ENCODE measurements at regions not wholly inside any gene's neighbourhood (a gene's known extent, or its start where the extent isn't known, plus 50 kb on each side); places are given as distances from the start of the nearest gene placed in this dataset.

- Mint-ChIP-seq H3K27me3 (ENCODE audit: insufficient read depth, unreplicated experiment) (no peaks in the 10 kb centered on the region), H3K27ac (ENCODE audit: low read depth, unreplicated experiment) (no peak overlapping the region), H3K4me1 (ENCODE audit: insufficient read depth, unreplicated experiment) (peaks cover 6% of the 10 kb centered on the region), H3K9me3 (ENCODE audit: unreplicated experiment) (no peaks in the 10 kb centered on the region), H3K4me3 (ENCODE audit: unreplicated experiment) (no peak overlapping the region), H3K36me3 (ENCODE audit: insufficient read depth, unreplicated experiment) (peaks cover 4% of the 10 kb centered on the region)
- POLR2A ChIA-PET: no interaction called here
- CTCF ChIA-PET: no interaction called here
- intact Hi-C loops (cut with micrococcal nuclease): no loop called here
- TF ChIP-seq CTCF (IDR thresholded peaks at IDR 0.05; ENCODE audit: unreplicated experiment): no peak
- BruUV-seq (replicated peaks): no TSS peak
- DNase-seq (ENCODE audit: unreplicated experiment): no peak
These were observed 189.4 kb downstream of the NUAK1 start for GRCh38 chr12:105949391-105949790.

GRCh38 chr12:105951732-105952131 is 187.0 kb downstream of the NUAK1 start:
- no peaks in the 10 kb centered on the region for H3K27me3 Mint-ChIP-seq (ENCODE audit: insufficient read depth, unreplicated experiment)
- no peak for DNase-seq (ENCODE audit: unreplicated experiment)
- intact Hi-C loops (cut with micrococcal nuclease): no loop called here
- H3K36me3 Mint-ChIP-seq (ENCODE audit: insufficient read depth, unreplicated experiment): peaks cover 4% of the 10 kb centered on the region
- ChIA-PET POLR2A (interaction anchor here (0.6 kb wide), 1 partner anchor 25 kb away, joined by 3 read pairs; no protein-coding TSS in a partner anchor), CTCF (interaction anchor here (0.7 to 1.0 kb wide), 2 partner anchors 13 to 23 kb away, joined by 3 read pairs; no protein-coding TSS in a partner anchor)
- H3K9me3 Mint-ChIP-seq (ENCODE audit: unreplicated experiment): no peaks in the 10 kb centered on the region
- no peak overlapping the region for H3K27ac Mint-ChIP-seq (ENCODE audit: low read depth, unreplicated experiment)
- H3K4me1 Mint-ChIP-seq (ENCODE audit: insufficient read depth, unreplicated experiment): peaks cover 12% of the 10 kb centered on the region
- H3K4me3 Mint-ChIP-seq (ENCODE audit: unreplicated experiment): no peak overlapping the region
- TF ChIP-seq CTCF (IDR thresholded peaks at IDR 0.05; ENCODE audit: unreplicated experiment): no peak
- no TSS peak for BruUV-seq (replicated peaks)

GRCh38 chr12:105954951-105955931 is 183.5 kb downstream of the NUAK1 start:
- Mint-ChIP-seq H3K4me3 (ENCODE audit: unreplicated experiment) (no peak overlapping the region), H3K36me3 (ENCODE audit: insufficient read depth, unreplicated experiment) (no peaks in the 10 kb centered on the region), H3K27ac (ENCODE audit: low read depth, unreplicated experiment) (peak overlapping the region; percentile 31), H3K9me3 (ENCODE audit: unreplicated experiment) (no peaks in the 10 kb centered on the region), H3K27me3 (ENCODE audit: insufficient read depth, unreplicated experiment) (no peaks in the 10 kb centered on the region), H3K4me1 (ENCODE audit: insufficient read depth, unreplicated experiment) (peaks cover 10% of the 10 kb centered on the region)
- DNase-seq (ENCODE audit: unreplicated experiment): peak; percentile 9
- intact Hi-C loops (cut with micrococcal nuclease): no loop called here
- TF ChIP-seq CTCF (IDR thresholded peaks at IDR 0.05; ENCODE audit: unreplicated experiment): no peak
- no TSS peak for BruUV-seq (replicated peaks)
- CTCF ChIA-PET: interaction anchor here (0.6 to 1.4 kb wide), 4 partner anchors 153 to 565 kb away, joined by 3 read pairs; no protein-coding TSS in a partner anchor
- POLR2A ChIA-PET: interaction anchor here (0.9 to 1.7 kb wide), 3 partner anchors 10 to 158 kb away, joined by 3 read pairs; no protein-coding TSS in a partner anchor

- no peak for DNase-seq (ENCODE audit: unreplicated experiment)
- BruUV-seq (replicated peaks): no TSS peak
- intact Hi-C loops (cut with micrococcal nuclease): no loop called here
- peaks cover 15% of the 10 kb centered on the region for H3K4me1 Mint-ChIP-seq (ENCODE audit: insufficient read depth, unreplicated experiment)
- H3K27ac Mint-ChIP-seq (ENCODE audit: low read depth, unreplicated experiment): no peak overlapping the region
- H3K27me3 Mint-ChIP-seq (ENCODE audit: insufficient read depth, unreplicated experiment): no peaks in the 10 kb centered on the region
- ChIA-PET CTCF (interaction anchor here (0.9 to 1.4 kb wide), 3 partner anchors 152 to 180 kb away, joined by 3 read pairs; no protein-coding TSS in a partner anchor), POLR2A (interaction anchor here (1.3 to 1.7 kb wide), 2 partner anchors 11 to 17 kb away, joined by 3 read pairs; no protein-coding TSS in a partner anchor)
- H3K9me3 Mint-ChIP-seq (ENCODE audit: unreplicated experiment): no peaks in the 10 kb centered on the region
- H3K4me3 Mint-ChIP-seq (ENCODE audit: unreplicated experiment): no peak overlapping the region
- no peaks in the 10 kb centered on the region for H3K36me3 Mint-ChIP-seq (ENCODE audit: insufficient read depth, unreplicated experiment)
- TF ChIP-seq CTCF (IDR thresholded peaks at IDR 0.05; ENCODE audit: unreplicated experiment): no peak
These were observed 182.8 kb downstream of the NUAK1 start for GRCh38 chr12:105955976-105956375.

Data from MCF 10A (cell line).